Thyroid gland (tissue), 4 donors: ENCODE measurements at regions not wholly inside any gene's neighbourhood (a gene's known extent, or its start where the extent isn't known, plus 50 kb on each side); places are given as distances from the start of the nearest gene placed in this dataset.

Experiments
- POLR2A ChIP-seq, 2 donors: fragments of 450-650 bp; IDR thresholded peaks; one replicate each; pipeline ENCODE4 v1.6.1; 2017; ENCODE audit warnings: antibody characterized with exemption in 2 of 2, mild to moderate bottlenecking in 2 of 2, moderate library complexity in 1 of 2
- TF ChIP-seq, protein P1 (sequence below), 6 experiments: fragments of 200-600 bp in 3 of 6; fragments of 450-650 bp in 3 of 6; sonication (generic) in 3 of 6; IDR thresholded peaks; one replicate each; pipeline ENCODE4 v1.5.1; 2016 to 2019; ENCODE audit warnings: antibody characterized with exemption in 6 of 6, mild to moderate bottlenecking in 2 of 6, inconsistent platforms in 1 of 6, moderate library complexity in 1 of 6

DNA sequence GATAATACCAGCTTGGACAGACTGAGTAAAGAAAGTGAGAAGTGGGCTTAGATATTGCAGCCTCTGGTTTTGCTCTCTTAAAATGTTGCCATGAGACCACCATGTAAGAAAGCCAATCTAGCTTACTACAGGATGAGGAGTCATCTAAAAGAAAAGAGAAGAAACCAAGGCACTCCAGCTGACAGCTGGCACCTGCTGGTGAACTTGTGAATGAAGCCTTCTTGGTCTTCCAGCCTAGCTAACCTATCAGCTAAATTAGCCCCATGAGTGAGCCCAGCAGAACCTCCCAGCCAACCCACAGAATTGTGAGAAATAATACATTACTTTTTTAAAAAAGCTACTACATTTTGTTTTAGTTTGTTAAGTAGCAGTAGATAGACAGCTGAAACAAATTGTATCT lies 154.5 kb upstream of the QRFPR start:
- TF ChIP-seq, protein P1, sequence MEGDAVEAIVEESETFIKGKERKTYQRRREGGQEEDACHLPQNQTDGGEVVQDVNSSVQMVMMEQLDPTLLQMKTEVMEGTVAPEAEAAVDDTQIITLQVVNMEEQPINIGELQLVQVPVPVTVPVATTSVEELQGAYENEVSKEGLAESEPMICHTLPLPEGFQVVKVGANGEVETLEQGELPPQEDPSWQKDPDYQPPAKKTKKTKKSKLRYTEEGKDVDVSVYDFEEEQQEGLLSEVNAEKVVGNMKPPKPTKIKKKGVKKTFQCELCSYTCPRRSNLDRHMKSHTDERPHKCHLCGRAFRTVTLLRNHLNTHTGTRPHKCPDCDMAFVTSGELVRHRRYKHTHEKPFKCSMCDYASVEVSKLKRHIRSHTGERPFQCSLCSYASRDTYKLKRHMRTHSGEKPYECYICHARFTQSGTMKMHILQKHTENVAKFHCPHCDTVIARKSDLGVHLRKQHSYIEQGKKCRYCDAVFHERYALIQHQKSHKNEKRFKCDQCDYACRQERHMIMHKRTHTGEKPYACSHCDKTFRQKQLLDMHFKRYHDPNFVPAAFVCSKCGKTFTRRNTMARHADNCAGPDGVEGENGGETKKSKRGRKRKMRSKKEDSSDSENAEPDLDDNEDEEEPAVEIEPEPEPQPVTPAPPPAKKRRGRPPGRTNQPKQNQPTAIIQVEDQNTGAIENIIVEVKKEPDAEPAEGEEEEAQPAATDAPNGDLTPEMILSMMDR (IDR thresholded peaks at IDR 0.05), result no peak
- no peak for TF ChIP-seq POLR2A (IDR thresholded peaks at IDR 0.05)
